Tibial nerve (tissue), 3 donors: ENCODE measurements at regions not wholly inside any gene's neighbourhood (a gene's known extent, or its start where the extent isn't known, plus 50 kb on each side); places are given as distances from the start of the nearest gene placed in this dataset.

Source experiments
- CTCF ChIP-seq, 5 experiments: fragments of 200-600 bp in 3 of 5; fragments of 450-650 bp in 2 of 5; sonication (generic) in 3 of 5; IDR thresholded peaks; one replicate each; pipeline ENCODE4 v1.5.1; 2016 to 2019; ENCODE audit warnings: antibody characterized with exemption in 5 of 5, mild to moderate bottlenecking in 3 of 5, moderate library complexity in 2 of 5
- POLR2A ChIP-seq, 2 donors: fragments of 450-650 bp; IDR thresholded peaks; one replicate each; pipeline ENCODE4 v1.6.1; 2017; ENCODE audit warnings: antibody characterized with exemption in 2 of 2, mild to moderate bottlenecking in 2 of 2, moderate library complexity in 2 of 2

GRCh38 chr10:83432261-83433045 is 706.9 kb upstream of the GHITM start:
- TF ChIP-seq CTCF (IDR thresholded peaks at IDR 0.05) (no peak), POLR2A (IDR thresholded peaks at IDR 0.05) (no peak)
